HG02973 (cell line): ENCODE measurements at regions not wholly inside any gene's neighbourhood (a gene's known extent, or its start where the extent isn't known, plus 50 kb on each side); places are given as distances from the start of the nearest gene placed in this dataset.

ENCODE experiments used
- ATAC-seq: cut with Tn5 transposase; IDR thresholded peaks from one replicate; pipeline ENCODE4 v1.9.1; 2021; ENCODE audit warnings: moderate library complexity; ENCODE audit not compliant: unreplicated experiment

- no peak for ATAC-seq
Observed at GRCh38 chr12:93173178-93173957, 204.4 kb upstream of the NUDT4 start.

- ATAC-seq, result no peak
Observed at GRCh38 chr12:93174048-93174447, 203.7 kb upstream of the NUDT4 start.

- ATAC-seq, result no peak
Observed at GRCh38 chr12:93174473-93174872, 203.3 kb upstream of the NUDT4 start.

GRCh38 chr12:93176165-93176564 lies 201.6 kb upstream of the NUDT4 start:
- ATAC-seq, result no peak

- ATAC-seq, result no peak
Observed at GRCh38 chr12:93176610-93177126, 201.1 kb upstream of the NUDT4 start.

DNA sequence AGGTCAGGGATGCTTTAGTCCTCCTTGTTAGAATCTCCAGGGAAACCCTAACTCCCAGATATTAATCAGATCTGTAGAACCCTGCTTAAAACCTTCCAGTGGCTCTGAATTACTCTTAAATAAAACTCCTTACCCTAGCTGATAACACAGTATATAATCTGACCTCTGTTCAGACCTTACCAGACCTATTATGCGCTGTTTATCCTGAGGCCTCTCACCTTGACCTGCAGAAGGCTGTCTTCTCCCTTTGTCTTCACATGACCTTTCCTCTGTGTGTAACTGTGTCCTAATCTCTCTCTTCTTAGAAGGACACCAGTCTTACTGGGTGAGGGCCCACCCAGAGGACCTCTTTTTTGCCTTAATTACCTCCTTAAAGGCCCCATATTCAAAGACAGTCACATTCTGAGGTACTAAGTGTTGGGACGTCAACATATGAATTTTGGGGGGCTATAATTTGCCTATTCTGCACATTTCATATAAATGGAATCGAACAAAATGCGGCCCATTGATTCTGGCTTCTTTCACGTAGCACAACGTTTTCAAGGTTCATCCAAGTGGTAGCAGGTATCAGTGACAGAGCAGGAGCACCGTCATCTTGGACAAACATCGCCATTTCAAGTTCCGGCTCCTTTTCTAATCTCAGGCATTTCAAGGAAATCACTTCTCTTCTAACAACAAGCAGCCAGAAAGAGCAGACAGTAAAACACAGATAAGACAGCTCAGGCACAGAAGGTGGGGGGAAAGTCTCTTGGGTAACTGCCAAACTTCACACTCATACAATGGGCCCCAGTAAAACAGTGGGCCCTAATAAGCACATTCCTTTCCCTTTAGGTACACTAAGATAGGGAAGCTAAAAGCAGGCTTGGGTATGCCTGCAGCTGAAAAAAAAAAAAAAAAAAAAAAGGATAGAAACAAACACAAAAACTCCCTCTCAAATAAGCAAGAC lies 200.2 kb upstream of the NUDT4 start:
- no peak for ATAC-seq

DNA sequence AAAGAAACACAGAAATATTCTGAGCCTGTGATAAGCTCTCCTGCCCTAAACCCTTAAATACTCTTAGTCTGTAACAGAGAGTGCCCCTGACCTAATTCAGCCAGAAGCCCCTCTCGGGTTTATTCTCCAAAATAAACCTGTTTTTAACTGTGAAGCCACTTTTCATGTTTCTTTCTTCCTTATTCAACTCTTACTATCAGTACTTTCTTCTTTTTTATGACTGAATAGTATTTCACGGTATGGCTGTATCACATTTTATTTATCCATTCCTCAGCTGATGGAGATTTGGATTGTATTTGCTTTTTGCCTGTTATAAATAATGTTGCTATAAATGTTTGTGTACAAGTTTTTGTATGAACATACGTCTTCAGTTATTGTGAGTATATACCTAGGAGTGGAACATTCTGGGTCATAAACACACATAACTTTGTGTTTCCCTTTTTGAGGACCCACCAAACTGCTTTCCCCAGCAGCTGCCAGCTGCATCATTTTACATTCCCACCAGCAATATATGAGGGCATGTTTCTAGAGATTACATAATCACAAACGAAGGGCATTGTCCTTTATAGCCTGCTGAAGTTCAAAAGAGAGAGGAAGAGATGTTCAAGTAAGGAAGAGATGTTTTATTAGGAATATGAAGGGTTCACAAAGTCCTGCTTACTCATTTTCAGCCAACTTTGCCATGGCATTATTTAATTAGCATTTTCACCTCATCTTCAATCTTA lies 199.4 kb upstream of the NUDT4 start:
- ATAC-seq, result no peak

GRCh38 chr12:93179792-93180191 lies 197.9 kb upstream of the NUDT4 start:
- ATAC-seq, result no peak

- no peak for ATAC-seq
Observed at GRCh38 chr12:93180566-93180965, 197.2 kb upstream of the NUDT4 start.

DNA sequence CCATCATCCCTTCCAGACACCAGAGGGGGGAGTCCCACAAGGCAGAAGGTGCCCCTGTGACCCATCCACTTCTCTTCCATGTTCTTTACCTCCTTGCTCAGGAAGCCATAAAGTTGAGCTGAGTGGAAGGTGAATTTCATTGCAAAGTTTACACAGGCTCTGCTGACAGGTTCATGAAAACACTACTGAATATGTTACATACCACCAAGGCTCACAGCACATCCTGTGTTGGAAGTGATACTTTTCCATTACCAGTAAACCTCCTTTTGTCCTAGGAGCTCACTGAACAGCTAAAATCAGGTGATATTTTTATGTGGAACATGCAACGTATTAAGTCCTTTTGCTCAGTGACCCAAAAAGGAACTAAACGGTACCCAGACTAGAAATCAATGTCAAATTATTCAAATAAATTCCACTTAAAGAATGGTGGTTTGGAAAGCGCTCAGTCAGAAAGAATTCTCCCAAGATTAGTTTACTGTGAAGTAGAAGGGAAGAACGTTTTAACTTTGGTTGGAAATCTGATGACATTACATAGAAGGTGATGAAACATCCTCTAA lies 196.2 kb upstream of the NUDT4 start:
- ATAC-seq, result no peak

DNA sequence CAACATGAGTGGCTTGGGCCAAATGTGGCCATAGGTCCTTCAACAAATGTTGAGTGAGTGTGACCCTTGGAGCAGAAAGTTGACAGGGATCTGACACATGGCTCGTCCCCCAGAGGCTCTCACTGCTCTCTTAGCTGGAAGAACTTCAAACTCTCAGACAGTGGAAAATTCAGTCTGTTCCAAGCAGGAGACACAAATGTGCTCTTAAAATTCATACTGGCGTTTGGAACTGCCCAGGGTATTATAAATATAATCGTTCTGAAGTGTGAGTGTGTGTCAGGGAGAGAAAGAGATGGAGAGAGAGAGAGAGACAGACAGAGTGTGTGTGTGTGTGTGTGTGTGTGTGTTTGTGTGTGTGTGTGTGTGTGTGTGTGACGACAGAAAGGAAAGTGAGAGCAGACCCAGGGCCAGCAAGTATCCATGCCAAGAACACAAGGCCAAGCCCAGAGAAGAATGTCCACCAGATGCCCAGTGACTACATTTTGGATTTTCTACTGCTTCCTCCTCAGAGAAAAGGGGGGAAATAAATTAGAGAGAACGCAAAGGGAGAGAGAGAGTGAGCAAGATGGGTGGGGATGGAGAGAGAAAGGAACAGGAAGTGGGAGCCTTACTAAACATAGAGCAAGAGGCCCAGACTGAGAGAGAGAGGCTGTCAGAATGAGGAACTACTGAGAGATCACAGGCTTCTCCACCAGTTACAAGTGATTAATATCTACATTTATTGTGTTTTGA lies 193.6 kb upstream of the NUDT4 start:
- peak; percentile 89 for ATAC-seq

- ATAC-seq, result no peak
Observed at GRCh38 chr12:93184672-93185368, 192.9 kb upstream of the NUDT4 start.

DNA sequence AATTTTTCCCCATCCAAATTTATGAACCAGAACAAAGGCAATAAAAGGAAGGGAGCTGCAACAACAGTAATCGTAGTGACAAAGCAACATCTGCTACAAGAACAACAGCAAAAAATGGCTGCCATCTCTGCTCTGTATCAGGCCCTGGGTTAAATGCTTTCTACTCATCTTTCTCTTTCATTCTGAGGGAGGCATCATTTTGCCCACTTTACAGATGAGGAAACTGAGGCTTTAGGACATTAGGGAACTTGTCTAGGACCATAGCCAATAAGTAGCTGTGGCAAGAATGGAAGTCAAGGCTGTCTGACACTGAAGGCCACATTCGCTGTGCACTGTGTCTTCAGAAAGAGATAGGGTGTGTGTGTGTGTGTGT lies 192.4 kb upstream of the NUDT4 start:
- no peak for ATAC-seq

DNA sequence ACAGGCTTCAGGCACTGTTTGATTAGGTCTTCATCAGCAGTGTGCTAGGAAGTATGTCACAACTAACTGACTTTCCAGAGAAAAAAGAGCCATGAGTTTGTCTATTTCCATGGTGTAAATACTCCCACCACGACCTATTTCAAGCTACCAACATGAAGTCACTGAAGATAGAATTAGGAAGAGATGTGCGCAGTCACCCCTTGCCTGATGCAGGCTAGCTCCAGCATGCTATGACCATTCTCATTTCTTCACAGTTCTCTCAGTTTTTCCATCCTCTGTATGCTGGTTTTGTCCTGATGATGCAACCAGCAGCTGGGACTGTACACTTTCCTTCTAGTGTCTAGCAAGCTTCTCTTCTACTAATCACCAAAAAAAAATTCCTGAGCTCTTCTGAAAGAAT lies 191.6 kb upstream of the NUDT4 start:
- no peak for ATAC-seq

DNA sequence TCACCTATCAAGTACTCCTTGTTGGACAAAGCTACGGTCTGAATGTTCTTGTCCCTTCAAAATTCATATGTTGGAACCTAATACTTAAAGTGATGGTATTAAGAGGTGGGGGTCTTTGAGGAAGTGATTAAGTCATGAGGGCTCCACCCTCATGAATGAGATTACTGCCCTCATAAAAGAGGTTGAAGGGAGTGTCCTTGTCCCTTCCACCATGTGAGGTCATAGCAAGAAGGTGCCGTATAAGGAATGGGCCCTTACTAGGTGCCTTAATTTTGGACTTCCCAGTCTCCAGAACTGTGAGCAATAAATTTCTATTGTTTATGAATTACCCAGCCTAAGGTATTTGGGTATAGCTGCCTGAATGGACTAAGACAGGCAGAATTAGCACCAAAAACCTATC lies 191.1 kb upstream of the NUDT4 start:
- no peak for ATAC-seq

- ATAC-seq, result no peak
Observed at GRCh38 chr12:93191423-93191822, 186.3 kb upstream of the NUDT4 start.

DNA sequence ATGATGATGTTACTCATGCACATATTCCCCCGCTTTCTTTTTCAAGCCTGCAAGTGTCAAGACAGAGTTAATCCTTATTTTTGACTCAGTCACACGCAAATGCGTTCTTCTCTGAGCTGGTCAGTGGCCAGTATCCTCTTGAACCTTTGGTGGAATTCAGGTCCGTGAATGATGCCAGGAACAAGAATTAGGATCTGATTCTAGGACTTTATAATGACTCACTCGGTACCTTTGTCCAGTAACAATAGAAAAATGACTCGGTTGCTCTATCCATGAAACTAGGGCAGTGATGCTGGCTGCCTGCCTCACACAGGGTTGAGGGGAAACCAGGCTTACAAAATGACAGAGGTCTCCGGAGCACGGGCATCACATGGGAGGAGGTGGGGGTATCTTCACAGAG lies 185.8 kb upstream of the NUDT4 start:
- ATAC-seq, result no peak

- ATAC-seq, result no peak
Observed at GRCh38 chr12:93192878-93193277, 184.8 kb upstream of the NUDT4 start.

DNA sequence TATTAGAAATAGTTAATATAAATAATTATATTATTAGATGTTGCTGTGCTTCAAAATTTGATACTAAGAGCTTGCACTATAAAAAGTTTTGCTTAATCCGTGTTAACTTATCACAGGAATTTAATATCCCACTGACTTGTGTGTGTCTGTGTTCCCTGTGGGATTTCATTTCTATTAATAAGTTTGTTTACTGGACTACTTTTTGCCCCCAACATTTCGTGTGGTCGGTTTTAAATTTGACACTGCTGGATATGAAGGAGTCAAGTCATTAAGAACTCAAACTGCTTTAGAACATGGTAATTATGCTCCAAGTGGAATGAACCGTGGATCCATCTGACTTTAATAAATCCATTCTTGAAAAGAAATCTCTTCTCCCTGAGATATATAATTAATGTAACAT lies 182.2 kb upstream of the NUDT4 start:
- no peak for ATAC-seq
